ENCODE measurements at regions not wholly inside any gene's neighbourhood (a gene's known extent, or its start where the extent isn't known, plus 50 kb on each side); places are given as distances from the start of the nearest gene placed in this dataset.
"Not testable (repeated sequence)": the region's sequence is repeated elsewhere in the genome, so short reads cannot be mapped to it uniquely, and the experiment has no call there.

- Histone ChIP-seq H3K27me3 (no peaks in the 10 kb centered on the region), H3K27ac (no peak overlapping the region), H3K4me1 (peaks cover 0 to 6% (median 0%) of the 10 kb centered on the region in 4 donors), H3K36me3 (no peaks in the 10 kb centered on the region), H3K4me3 (no peak overlapping the region), H3K9me3 (no peaks in the 10 kb centered on the region)
- no peak for DNase-seq
- TF ChIP-seq CTCF (IDR thresholded peaks at IDR 0.05), result no peak
- TF ChIP-seq POLR2A (IDR thresholded peaks at IDR 0.05), result no peak
These were observed 113.1 kb downstream of the BLID start for GRCh38 chr11:122002926-122003325.

- Histone ChIP-seq H3K27me3 (no peaks in the 10 kb centered on the region), H3K27ac (no peak overlapping the region), H3K4me3 (no peak overlapping the region), H3K4me1 (no peaks in the 10 kb centered on the region), H3K9me3 (no peaks in the 10 kb centered on the region), H3K36me3 (no peaks in the 10 kb centered on the region)
- DNase-seq, result no peak
- TF ChIP-seq CTCF (IDR thresholded peaks at IDR 0.05) (no peak), POLR2A (IDR thresholded peaks at IDR 0.05) (no peak)
These were observed 114.0 kb downstream of the BLID start for GRCh38 chr11:122002047-122002446.

GRCh38 chr11:121999651-122000050 lies 116.4 kb downstream of the BLID start:
- TF ChIP-seq CTCF (IDR thresholded peaks at IDR 0.05) (no peak), POLR2A (IDR thresholded peaks at IDR 0.05) (no peak)
- Histone ChIP-seq H3K27me3 (no peaks in the 10 kb centered on the region), H3K27ac (no peak overlapping the region), H3K9me3 (no peaks in the 10 kb centered on the region), H3K36me3 (no peaks in the 10 kb centered on the region), H3K4me1 (no peaks in the 10 kb centered on the region), H3K4me3 (no peak overlapping the region)
- DNase-seq, result no peak

GRCh38 chr11:121996574-121996973 lies 119.4 kb downstream of the BLID start:
- no peak for DNase-seq
- H3K4me1 ChIP-seq, result no peaks in the 10 kb centered on the region
- no peak overlapping the region for H3K4me3 ChIP-seq
- H3K27ac ChIP-seq, result no peak overlapping the region
- H3K9me3 ChIP-seq, result no peaks in the 10 kb centered on the region
- no peak for TF ChIP-seq CTCF (IDR thresholded peaks at IDR 0.05)
- TF ChIP-seq POLR2A (IDR thresholded peaks at IDR 0.05), result no peak
- H3K27me3 ChIP-seq, result no peaks in the 10 kb centered on the region
- no peaks in the 10 kb centered on the region for H3K36me3 ChIP-seq

- H3K36me3 ChIP-seq, result no peaks in the 10 kb centered on the region
- TF ChIP-seq POLR2A (IDR thresholded peaks at IDR 0.05) (no peak), CTCF (IDR thresholded peaks at IDR 0.05) (no peak)
- DNase-seq, result no peak
These were observed 132.1 kb downstream of the BLID start for GRCh38 chr11:121983901-121984300.

GRCh38 chr11:121977914-121978313 lies 138.1 kb downstream of the BLID start:
- not testable (repeated sequence) for H3K27me3 ChIP-seq, H3K4me1 ChIP-seq, H3K36me3 ChIP-seq, H3K9me3 ChIP-seq, H3K4me3 ChIP-seq, H3K27ac ChIP-seq, DNase-seq

More at GRCh38 chr11:121983901-121984300, 132.1 kb downstream of the BLID start:
- no peaks in the 10 kb centered on the region for H3K9me3 ChIP-seq
- no peak overlapping the region for H3K4me3 ChIP-seq
- H3K27ac ChIP-seq, result no peak overlapping the region
- H3K27me3 ChIP-seq, result no peaks in the 10 kb centered on the region
- no peaks in the 10 kb centered on the region for H3K4me1 ChIP-seq

Data from Peyer's patch (tissue), 4 donors.